Retinal pigment epithelial cell (primary cell): ENCODE measurements at regions not wholly inside any gene's neighbourhood (a gene's known extent, or its start where the extent isn't known, plus 50 kb on each side); places are given as distances from the start of the nearest gene placed in this dataset.

Experiments
- DNase-seq: peaks from one replicate; pipeline ENCODE4 v3.0.0-alpha.2; 2010; ENCODE audit warnings: low read depth
- H3K4me3 ChIP-seq: 2 replicates; pipeline ENCODE4 v1.5.1; 2011; ENCODE audit warnings: mild to moderate bottlenecking, low read length, control low read depth, moderate library complexity
- CTCF ChIP-seq: conservative IDR thresholded peaks from 2 replicates; pipeline ENCODE4 v1.5.1; 2011; ENCODE audit warnings: low read depth, low read length, control low read depth, inconsistent platforms

DNA sequence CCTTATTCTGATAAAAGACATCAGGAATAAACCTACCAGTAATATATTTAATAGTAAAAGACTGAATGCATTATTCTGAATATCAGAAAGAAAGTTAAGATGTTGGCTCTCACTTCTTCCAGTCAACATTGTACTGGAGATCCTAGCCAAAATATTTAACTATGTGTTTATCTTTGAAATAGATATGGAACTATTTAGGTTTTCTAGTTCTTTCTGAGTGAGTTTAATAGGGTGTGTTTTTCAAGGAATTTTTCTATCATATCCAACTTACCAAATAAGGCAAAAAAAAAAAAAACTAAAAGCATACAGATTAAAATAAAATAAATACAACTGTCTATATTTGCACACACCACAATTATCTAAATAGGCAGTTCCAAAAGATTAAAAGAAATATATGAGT, 478.9 kb upstream of the LMO3 start:
- no peak overlapping the region for H3K4me3 ChIP-seq
- DNase-seq: no peak
- TF ChIP-seq CTCF: no peak

GRCh38 chr12:17079251-17079909, 473.4 kb upstream of the LMO3 start:
- no peak overlapping the region for H3K4me3 ChIP-seq
- TF ChIP-seq CTCF: no peak

DNA sequence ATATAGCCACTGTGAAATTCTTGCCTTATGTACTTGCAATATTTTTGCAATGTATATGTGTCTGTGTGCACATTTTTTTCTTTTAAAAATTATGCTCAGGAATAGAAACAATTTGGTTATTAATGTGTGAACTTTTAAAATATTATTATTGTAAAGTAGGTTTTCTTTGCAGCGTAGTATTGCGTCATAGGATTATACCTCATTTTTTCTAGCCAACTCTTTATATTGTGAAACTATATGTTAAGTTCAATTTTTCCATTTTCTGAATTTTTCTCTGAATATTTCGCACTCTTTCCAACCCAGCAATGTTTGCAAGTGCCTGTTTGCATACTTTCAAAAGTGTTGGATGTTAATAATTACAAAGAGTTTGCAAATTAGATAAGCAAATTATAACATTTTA, 471.6 kb upstream of the LMO3 start:
- no peak for TF ChIP-seq CTCF
- H3K4me3 ChIP-seq: no peak overlapping the region
- no peak for DNase-seq

More at GRCh38 chr12:17079251-17079909, 473.4 kb upstream of the LMO3 start:
- no peak for DNase-seq

- TF ChIP-seq CTCF: no peak
- no peak overlapping the region for H3K4me3 ChIP-seq
- no peak for DNase-seq
Observed at GRCh38 chr12:17076811-17077210, 470.8 kb upstream of the LMO3 start.

GRCh38 chr12:17076028-17076744, 470.2 kb upstream of the LMO3 start:
- DNase-seq: no peak
- no peak overlapping the region for H3K4me3 ChIP-seq
- no peak for TF ChIP-seq CTCF

GRCh38 chr12:17064834-17065233, 458.9 kb upstream of the LMO3 start:
- no peak for TF ChIP-seq CTCF
- no peak for DNase-seq
- no peak overlapping the region for H3K4me3 ChIP-seq

DNA sequence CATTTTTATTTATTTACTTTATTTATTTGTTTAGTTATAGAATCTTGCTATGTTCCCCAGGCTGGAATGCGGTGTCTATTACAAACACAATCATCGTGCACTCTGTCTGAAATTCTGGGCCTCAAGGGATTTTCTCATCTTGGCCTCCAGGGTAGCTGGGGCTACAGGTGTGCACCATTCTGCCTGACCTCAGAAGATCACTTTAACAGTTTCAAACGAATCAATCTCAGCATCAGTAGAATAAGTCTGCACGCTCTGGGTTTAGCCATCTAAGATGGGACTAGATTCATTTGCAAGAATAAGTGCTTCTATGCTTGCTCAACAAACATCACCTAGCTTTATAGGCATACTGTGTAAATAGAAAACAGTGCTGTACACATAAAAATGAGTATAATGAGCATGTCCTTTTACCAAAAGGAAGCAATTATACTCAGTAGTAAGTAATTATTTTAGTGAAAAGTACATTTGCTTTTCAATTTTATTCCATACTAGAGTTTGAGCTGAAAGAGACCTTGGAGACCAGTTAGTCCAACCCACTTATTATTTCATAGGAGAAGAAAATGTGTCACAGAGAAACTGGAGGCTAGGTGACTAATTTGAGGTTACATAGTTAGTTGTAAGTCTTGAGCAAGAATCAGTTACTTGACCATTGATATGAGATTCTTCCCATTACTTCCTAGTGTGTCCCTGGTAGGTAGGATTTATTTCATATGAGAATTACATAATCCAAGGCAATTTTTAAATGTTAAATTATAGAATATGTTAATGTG, 456.5 kb upstream of the LMO3 start:
- DNase-seq: no peak
- H3K4me3 ChIP-seq: no peak overlapping the region
- no peak for TF ChIP-seq CTCF
